NCI-H748 treated with DMSO at 0.1 percent for 48 hours (cell line): ENCODE measurements at regions not wholly inside any gene's neighbourhood (a gene's known extent, or its start where the extent isn't known, plus 50 kb on each side); places are given as distances from the start of the nearest gene placed in this dataset.

ENCODE experiments used
- DNase-seq: peaks from one replicate; lab custom pipeline; 2025; lab: John Stamatoyannopoulos, UW

- DNase-seq, result no peak
These were observed 134.6 kb downstream of the VRK1 start for GRCh38 chr14:96931751-96932150.

DNA sequence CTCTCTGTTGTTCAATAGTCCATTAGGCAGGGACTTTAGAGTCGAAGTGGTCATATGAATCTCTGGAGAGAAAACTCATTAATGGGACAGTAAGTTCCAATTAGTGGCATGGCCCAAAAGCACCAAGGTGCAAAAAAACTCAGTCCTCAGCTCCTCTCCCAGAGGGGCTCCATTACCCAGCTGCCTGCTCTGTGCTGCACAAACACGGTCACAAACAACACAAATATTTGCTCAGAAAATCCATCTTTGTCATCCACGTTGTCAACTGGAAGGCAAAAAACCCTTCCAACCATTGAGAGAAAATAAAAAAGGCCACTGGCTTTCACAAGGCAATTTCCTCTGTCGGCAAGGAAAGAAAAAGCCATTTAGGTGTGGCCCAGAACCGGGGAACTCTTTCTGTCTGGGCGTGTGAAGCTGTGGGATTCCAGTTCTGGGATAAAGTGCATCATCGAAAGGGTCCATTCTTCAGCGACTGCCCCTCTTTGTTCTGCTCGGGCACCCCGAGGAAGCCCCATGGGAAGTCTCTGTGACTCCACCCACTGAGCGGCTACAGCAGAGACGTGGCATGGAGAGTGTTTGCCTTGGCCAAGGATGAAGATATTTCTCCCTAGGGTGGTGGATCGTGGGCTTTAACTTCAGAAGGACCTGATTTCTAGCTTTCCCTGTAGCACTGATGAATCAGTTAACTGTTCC lies 137.6 kb downstream of the VRK1 start:
- no peak for DNase-seq

GRCh38 chr14:96938946-96939345 lies 141.8 kb downstream of the VRK1 start:
- DNase-seq, result no peak

GRCh38 chr14:96940009-96940408 lies 142.8 kb downstream of the VRK1 start:
- DNase-seq, result no peak

- DNase-seq, result no peak
These were observed 147.1 kb downstream of the VRK1 start for GRCh38 chr14:96944297-96944696.

GRCh38 chr14:96945721-96946120 lies 148.5 kb downstream of the VRK1 start:
- no peak for DNase-seq

GRCh38 chr14:96949594-96949993 lies 152.4 kb downstream of the VRK1 start:
- no peak for DNase-seq

DNA sequence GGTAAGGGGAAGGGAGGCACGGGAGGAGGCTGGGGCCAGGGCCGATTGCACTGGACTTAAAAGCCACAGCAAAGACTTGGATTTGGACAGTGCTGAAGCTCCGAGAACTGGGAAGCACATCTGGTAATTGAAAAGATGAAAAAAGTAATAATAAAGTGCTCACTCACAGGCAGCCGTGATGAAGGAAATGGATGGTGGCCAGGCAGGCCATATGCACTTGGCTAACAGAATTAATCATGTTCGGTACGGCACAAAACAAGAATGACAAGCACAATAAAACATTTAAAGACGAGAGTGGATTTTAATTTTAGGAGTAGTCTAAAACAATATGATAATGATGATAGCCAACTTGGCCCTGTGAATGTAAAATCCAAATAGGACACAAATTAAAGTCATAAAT lies 154.3 kb downstream of the VRK1 start:
- DNase-seq, result no peak

DNA sequence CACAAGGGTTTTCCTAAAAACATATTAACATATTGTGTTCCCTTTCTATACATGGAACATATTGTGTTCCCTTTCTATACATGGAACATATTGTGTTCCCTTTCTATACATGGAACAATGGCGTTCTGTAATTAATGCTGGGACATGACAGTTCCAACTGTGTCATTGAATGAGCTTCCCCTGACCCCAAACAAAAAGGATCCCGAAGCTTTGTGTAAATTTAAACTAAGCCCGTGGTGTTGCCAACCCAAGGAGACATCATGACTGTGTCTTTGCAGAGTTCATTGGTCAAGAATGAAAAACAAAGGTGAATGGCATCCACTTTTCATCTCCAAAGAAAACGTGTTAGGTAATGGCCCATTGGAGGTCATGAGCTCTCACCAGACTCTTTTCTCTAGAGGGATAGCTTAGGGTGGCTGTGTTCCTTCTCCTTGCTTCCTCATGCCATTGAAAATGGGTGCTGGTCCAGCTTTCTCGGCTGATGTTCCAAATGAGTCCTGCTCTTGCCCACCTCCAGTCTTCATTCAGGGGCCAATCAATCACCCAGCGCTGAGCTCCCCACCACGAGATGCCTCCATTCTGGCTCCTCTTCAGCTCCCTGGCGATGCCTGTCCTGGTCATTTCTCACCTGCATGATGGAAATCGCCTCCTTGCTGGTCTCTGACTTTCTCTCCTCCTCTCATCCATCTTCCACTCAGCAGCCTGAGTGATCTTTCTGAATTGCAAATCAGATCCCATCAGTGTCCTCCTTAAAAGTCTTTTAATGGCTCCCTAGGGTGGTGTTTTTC lies 156.1 kb downstream of the VRK1 start:
- DNase-seq, result peak; percentile 14

DNA sequence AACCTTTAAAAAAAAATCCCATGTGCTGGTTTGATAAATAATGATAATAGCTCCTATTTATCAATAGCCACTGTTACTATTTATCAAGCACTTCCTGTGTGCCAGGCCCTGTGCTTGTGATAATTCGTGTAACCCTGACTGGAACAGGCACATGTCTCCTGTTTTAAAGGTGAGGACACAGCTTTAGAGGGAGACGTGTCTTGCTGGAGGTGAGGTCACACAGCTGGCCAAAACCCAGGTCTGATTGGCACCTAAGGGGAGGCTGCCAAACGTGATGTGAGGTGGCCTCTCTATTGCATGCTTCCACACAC lies 156.6 kb downstream of the VRK1 start:
- no peak for DNase-seq

DNA sequence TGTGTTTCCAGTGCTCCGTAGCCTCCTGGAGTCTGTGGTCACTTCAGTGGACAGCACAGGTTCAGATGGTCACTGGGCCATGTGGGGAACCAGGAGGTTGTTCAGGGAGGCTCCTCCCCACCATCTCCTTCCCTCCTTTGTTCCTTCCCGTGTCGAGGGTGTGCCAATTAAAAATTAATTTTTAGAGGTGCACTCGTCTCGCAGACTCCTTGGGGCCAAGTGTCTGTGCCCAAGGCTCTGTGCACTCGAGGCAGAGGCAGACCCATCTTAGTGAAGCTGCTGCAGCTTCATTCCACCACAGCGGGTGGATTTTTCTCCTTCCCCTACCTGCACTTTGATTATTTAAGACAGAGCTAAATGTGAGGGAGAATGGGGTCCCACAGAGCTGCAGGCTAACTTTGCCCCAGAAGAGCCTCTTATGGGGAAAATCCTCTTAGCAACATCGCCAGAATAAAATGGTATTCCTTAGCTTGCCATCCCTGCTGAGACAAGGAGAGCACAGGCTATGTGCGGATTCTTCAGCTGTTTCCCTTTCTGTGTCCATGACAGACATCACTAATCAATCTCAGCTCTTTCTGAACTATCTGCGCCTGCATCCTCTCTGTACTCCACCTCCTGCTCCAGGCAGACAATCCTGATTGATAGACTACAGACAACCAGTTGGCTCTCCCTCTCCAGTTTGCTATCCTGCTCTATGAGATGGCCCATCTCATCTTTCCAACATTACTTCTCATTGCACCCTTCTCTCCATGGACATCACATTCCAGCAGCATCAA lies 159.5 kb downstream of the VRK1 start:
- no peak for DNase-seq

- DNase-seq, result no peak
These were observed 160.9 kb downstream of the VRK1 start for GRCh38 chr14:96958057-96958456.

GRCh38 chr14:96959992-96960391 lies 162.8 kb downstream of the VRK1 start:
- DNase-seq, result no peak

GRCh38 chr14:96960598-96961116 lies 163.5 kb downstream of the VRK1 start:
- DNase-seq, result no peak

GRCh38 chr14:96961895-96962294 lies 164.7 kb downstream of the VRK1 start:
- no peak for DNase-seq

GRCh38 chr14:96962337-96962736 lies 165.2 kb downstream of the VRK1 start:
- DNase-seq, result no peak

DNA sequence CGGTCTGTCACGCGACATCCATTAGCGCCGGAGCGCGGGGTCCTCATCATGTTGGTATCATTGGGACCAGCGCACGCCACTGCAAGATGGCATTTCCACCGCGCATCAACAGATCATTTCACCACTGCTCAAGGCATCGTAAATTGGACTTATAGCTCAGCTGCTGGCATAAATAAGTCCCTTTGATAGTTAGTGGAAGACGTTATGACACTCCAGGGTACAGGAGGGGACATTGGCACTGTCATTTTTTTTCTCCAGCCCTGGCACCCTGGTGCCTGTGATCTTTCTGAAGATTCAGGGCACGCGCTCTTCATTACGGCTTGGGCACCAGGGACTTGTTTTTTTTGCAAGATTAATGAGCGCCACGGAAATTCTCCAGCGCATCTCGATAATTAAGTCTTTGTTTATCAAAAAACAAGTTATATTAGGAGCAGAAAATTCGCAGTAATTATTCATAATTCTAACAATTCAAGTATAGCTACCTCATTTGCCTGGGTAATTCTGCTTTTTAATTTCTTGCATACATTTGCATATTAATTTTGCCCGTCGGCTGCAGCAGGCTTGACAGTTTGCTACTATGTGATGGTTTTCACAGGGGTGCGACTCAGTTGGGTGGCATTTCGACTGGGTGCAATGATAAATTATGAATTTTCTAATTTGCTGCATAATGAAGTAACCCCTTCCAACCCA lies 167.7 kb downstream of the VRK1 start:
- DNase-seq, result no peak

DNA sequence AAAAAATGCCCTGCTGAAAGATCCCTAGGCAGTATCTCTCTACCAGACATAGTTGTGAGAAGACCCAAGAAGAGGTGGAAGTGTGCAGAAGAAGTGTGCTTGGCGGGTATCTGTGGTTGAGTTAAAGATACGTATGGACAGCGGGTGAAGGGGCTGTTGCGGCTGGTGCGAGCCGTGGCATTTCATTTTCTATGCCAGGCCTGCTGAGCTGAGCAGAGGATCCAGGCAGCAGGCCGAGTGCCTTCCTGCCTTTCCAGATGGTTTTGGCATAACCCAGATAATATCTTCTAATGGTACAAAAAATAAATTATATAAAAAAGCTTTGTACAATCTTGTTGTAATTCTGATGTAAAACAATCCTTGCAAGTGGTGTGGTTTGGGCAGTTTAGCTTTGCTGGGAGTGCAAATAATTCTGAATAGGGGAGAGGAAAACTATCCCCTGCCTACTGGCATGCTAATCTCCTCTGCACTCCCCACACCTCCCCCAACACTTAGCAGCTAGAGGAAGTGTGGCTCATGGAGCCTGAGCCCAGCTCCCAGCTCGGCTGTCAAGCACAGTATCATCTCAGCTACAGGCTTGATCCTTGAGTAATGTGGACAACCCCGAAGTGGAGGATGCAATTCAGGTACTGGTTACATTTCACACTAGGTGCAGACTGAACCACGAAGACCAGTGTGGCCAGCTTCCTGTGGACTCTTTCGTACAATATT lies 168.9 kb downstream of the VRK1 start:
- DNase-seq, result no peak

DNA sequence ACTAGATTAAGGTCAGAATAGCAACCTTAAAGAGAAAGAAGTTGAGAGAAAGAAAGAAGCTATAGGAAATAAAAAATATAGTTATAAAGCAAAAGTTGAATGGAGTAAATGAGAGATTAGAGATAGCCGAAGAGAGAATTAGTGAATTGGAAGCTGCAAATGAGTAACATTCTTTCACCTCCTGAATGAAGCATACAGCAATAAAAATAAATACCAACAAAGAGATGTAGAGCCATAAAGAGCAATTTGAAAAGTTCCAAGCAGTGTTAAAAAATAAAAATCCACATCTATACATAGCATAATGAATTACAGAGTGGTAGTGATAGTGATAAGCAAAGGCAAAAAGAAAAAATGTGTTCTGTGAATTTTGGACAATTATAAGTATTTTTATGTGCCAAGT lies 177.9 kb downstream of the VRK1 start:
- no peak for DNase-seq

GRCh38 chr14:96978525-96979272 lies 181.5 kb downstream of the VRK1 start:
- DNase-seq, result peak; percentile 93

GRCh38 chr14:96979611-96980074 lies 182.5 kb downstream of the VRK1 start:
- DNase-seq, result peak; percentile 84
